GM10248 (cell line): ENCODE measurements at regions not wholly inside any gene's neighbourhood (a gene's known extent, or its start where the extent isn't known, plus 50 kb on each side); places are given as distances from the start of the nearest gene placed in this dataset.

Experiments
- CTCF ChIA-PET: fragments of 300-600 bp; sonication (Branson Sonifier 250); formaldehyde crosslinking; extraction: SDS; loops from one replicate; lab custom pipeline; 2021; ENCODE audit warnings: antibody characterized with exemption; lab: Yijun Ruan, JAX
- POLR2A ChIA-PET: fragments of 350-650 bp; sonication (Branson Sonifier 250); formaldehyde crosslinking; extraction: SDS; loops from one replicate; lab custom pipeline; 2020; ENCODE audit warnings: antibody characterized with exemption; lab: Yijun Ruan, JAX
- DNase-seq: peaks from one replicate; pipeline ENCODE4 v3.0.0; 2012; ENCODE audit errors: extremely low spot score
- CTCF ChIP-seq: IDR thresholded peaks from 2 replicates; pipeline ENCODE4 v1.5.1; 2012; ENCODE audit warnings: mild to moderate bottlenecking, low read depth; ENCODE audit errors: extremely low read depth, missing control alignments, control extremely low read depth

GRCh38 chr3:102122527-102122926 lies 273.2 kb downstream of the NFKBIZ start:
- DNase-seq: no peak
- ChIA-PET CTCF (interaction anchor here (1.1 to 2.1 kb wide), 5 partner anchors 11 to 106 kb away, joined by 3 to 8 read pairs (median 5); no protein-coding TSS in a partner anchor), POLR2A (no interaction called here)
- TF ChIP-seq CTCF: no peak

GRCh38 chr3:102123590-102124190 lies 274.4 kb downstream of the NFKBIZ start:
- TF ChIP-seq CTCF: no peak
- POLR2A ChIA-PET: no interaction called here
- DNase-seq: no peak
- CTCF ChIA-PET: interaction anchor here (1.1 kb wide), 2 partner anchors 15 to 102 kb away, joined by 4 to 5 read pairs; no protein-coding TSS in a partner anchor

GRCh38 chr3:102124282-102124681 lies 275.0 kb downstream of the NFKBIZ start:
- ChIA-PET POLR2A (no interaction called here), CTCF (no interaction called here)
- DNase-seq: no peak
- TF ChIP-seq CTCF: no peak

GRCh38 chr3:102124704-102125103 lies 275.4 kb downstream of the NFKBIZ start:
- ChIA-PET POLR2A (no interaction called here), CTCF (no interaction called here)
- TF ChIP-seq CTCF: no peak
- DNase-seq: no peak

GRCh38 chr3:102125197-102125993 lies 276.1 kb downstream of the NFKBIZ start:
- DNase-seq: no peak
- ChIA-PET POLR2A (no interaction called here), CTCF (no interaction called here)
- no peak for TF ChIP-seq CTCF

GRCh38 chr3:102125994-102126368 lies 276.7 kb downstream of the NFKBIZ start:
- POLR2A ChIA-PET: interaction anchor here (0.6 kb wide), 1 partner anchor 176 kb away, joined by 3 read pairs; no protein-coding TSS in a partner anchor
- no peak for DNase-seq
- CTCF ChIA-PET: interaction anchor here (0.9 kb wide), 1 partner anchor 128 kb away, joined by 3 read pairs; no protein-coding TSS in a partner anchor
- TF ChIP-seq CTCF: no peak
